GM19238 (cell line): ENCODE measurements at regions not wholly inside any gene's neighbourhood (a gene's known extent, or its start where the extent isn't known, plus 50 kb on each side); places are given as distances from the start of the nearest gene placed in this dataset.

Experiments used
- DNase-seq: peaks from one replicate; pipeline ENCODE4 v3.0.0; 2011; ENCODE audit warnings: low spot score; ENCODE audit not compliant: insufficient read length

GRCh38 chr12:127416796-127417195, 850.2 kb upstream of the TMEM132C start:
- no peak for DNase-seq

- no peak for DNase-seq
These were observed 847.9 kb upstream of the TMEM132C start for GRCh38 chr12:127419111-127419510.

GRCh38 chr12:127421614-127422013, 845.4 kb upstream of the TMEM132C start:
- DNase-seq, result no peak

- no peak for DNase-seq
These were observed 843.9 kb upstream of the TMEM132C start for GRCh38 chr12:127422935-127423566.

GRCh38 chr12:127425474-127425873, 841.5 kb upstream of the TMEM132C start:
- DNase-seq, result no peak

- no peak for DNase-seq
These were observed 838.5 kb upstream of the TMEM132C start for GRCh38 chr12:127428420-127428819.

- DNase-seq, result no peak
These were observed 837.3 kb upstream of the TMEM132C start for GRCh38 chr12:127429551-127430285.

- DNase-seq, result no peak
These were observed 836.6 kb upstream of the TMEM132C start for GRCh38 chr12:127430401-127430800.

- DNase-seq, result no peak
These were observed 835.8 kb upstream of the TMEM132C start for GRCh38 chr12:127431177-127431576.

GRCh38 chr12:127431594-127431993, 835.4 kb upstream of the TMEM132C start:
- DNase-seq, result no peak

- no peak for DNase-seq
These were observed 831.5 kb upstream of the TMEM132C start for GRCh38 chr12:127435439-127435838.

- no peak for DNase-seq
These were observed 828.3 kb upstream of the TMEM132C start for GRCh38 chr12:127438512-127439244.

GRCh38 chr12:127445581-127446139, 821.3 kb upstream of the TMEM132C start:
- no peak for DNase-seq

- DNase-seq, result no peak
These were observed 818.1 kb upstream of the TMEM132C start for GRCh38 chr12:127448906-127449305.

- no peak for DNase-seq
These were observed 816.1 kb upstream of the TMEM132C start for GRCh38 chr12:127450826-127451225.

- DNase-seq, result no peak
These were observed 811.4 kb upstream of the TMEM132C start for GRCh38 chr12:127455347-127456265.

GRCh38 chr12:127457726-127458125, 809.2 kb upstream of the TMEM132C start:
- no peak for DNase-seq

- no peak for DNase-seq
These were observed 807.8 kb upstream of the TMEM132C start for GRCh38 chr12:127459166-127459565.

GRCh38 chr12:127459687-127460086, 807.3 kb upstream of the TMEM132C start:
- no peak for DNase-seq

- DNase-seq, result no peak
These were observed 803.7 kb upstream of the TMEM132C start for GRCh38 chr12:127463237-127463636.

GRCh38 chr12:127469331-127469730, 797.6 kb upstream of the TMEM132C start:
- no peak for DNase-seq
